ENCODE measurements at regions not wholly inside any gene's neighbourhood (a gene's known extent, or its start where the extent isn't known, plus 50 kb on each side); places are given as distances from the start of the nearest gene placed in this dataset.

DNA sequence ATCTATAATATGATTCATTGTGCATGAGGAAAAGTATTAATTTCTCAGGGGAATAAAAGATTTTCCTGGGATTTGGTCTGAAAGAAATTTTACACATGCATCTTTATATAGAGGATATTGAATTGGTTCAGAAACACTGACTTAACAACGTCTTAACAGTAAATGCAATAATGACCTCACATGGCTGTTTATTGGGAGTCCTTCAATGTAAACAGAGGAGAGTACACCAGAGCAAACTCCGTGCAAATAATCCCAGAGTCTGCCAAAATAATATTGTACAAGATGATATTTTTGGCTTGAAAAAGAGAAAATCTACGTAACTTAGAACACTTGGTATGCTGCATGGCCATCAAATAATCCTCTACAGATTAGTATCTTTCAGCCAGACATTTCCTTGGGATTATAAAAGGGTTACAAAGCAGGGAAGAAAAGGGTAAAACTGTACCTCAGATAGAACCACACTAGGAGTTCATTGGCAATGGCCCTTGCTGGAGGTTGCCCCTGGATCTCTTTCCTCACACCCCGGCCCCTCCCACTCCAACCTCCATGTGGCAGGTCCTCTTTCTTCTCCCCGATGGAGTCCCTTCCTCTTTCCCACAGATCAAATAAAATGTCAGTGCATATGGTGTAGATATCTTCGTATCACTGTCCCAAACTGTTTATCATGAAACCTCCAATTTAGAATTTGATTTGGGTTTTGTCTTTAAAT, 196.4 kb downstream of the EVX1 start (continued):
- TF ChIP-seq FOXK1 (CRISPR knock-in tag; IDR thresholded peaks at IDR 0.05): no peak
- no peak for TF ChIP-seq STAT6 (CRISPR knock-in tag; conservative IDR thresholded peaks at IDR 0.05; ENCODE audit: low read depth)
- TF ChIP-seq, protein P1, sequence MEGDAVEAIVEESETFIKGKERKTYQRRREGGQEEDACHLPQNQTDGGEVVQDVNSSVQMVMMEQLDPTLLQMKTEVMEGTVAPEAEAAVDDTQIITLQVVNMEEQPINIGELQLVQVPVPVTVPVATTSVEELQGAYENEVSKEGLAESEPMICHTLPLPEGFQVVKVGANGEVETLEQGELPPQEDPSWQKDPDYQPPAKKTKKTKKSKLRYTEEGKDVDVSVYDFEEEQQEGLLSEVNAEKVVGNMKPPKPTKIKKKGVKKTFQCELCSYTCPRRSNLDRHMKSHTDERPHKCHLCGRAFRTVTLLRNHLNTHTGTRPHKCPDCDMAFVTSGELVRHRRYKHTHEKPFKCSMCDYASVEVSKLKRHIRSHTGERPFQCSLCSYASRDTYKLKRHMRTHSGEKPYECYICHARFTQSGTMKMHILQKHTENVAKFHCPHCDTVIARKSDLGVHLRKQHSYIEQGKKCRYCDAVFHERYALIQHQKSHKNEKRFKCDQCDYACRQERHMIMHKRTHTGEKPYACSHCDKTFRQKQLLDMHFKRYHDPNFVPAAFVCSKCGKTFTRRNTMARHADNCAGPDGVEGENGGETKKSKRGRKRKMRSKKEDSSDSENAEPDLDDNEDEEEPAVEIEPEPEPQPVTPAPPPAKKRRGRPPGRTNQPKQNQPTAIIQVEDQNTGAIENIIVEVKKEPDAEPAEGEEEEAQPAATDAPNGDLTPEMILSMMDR (IDR thresholded peaks at IDR 0.05): no peak
- TF ChIP-seq HMGXB4 (CRISPR knock-in tag; IDR thresholded peaks at IDR 0.05): no peak
- TF ChIP-seq TP53 (CRISPR knock-in tag; IDR thresholded peaks at IDR 0.05): no peak
- no peak for TF ChIP-seq MXD4 (CRISPR knock-in tag; IDR thresholded peaks at IDR 0.05; ENCODE audit: borderline replicate concordance)

DNA sequence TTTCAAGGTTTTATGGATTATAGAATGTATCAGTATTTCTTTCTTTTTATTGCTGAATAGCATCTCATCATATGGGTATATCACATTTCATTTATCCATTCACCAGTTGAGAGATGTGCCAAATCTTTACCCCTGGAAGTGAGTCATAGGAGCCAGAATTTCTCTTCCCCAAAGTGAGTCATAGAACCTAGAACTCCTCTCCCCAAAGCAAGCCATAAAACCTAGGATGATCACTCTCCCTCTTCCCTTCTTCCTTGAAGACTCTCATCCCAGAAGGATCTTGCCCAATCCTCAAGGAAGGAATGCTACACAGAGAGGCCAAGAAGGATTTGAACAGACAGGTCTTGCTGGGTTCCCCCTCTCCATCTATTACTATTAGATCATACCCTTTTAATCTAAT, 199.9 kb downstream of the EVX1 start:
- DNase-seq (ENCODE audit: low spot score) (no peak), ATAC-seq (no peak)
- Mint-ChIP-seq H3K4me1 (no peaks in the 10 kb centered on the region), H3K4me3 (no peak overlapping the region), H3K27ac (no peak overlapping the region), H3K27me3 (ENCODE audit: low read depth) (no peaks in the 10 kb centered on the region; the same call in none of the 2 replicates), H3K9me3 (no peaks in the 10 kb centered on the region), H3K36me3 (no peaks in the 10 kb centered on the region)
- POLR2A ChIA-PET: no interaction called here
- CTCF ChIA-PET: no interaction called here
- TF ChIP-seq ETV6 (CRISPR knock-in tag; IDR thresholded peaks at IDR 0.05) (no peak), NFATC4 (CRISPR knock-in tag; IDR thresholded peaks at IDR 0.05) (no peak), FOXP1 (CRISPR knock-in tag; IDR thresholded peaks at IDR 0.05; ENCODE audit: borderline replicate concordance) (no peak), RORB (CRISPR knock-in tag; IDR thresholded peaks at IDR 0.05) (no peak), CBFB (CRISPR knock-in tag; IDR thresholded peaks at IDR 0.05; ENCODE audit: low read depth) (no peak), ZNF396 (CRISPR knock-in tag; IDR thresholded peaks at IDR 0.05; ENCODE audit: borderline replicate concordance) (no peak), ATF6 (CRISPR knock-in tag; IDR thresholded peaks at IDR 0.05) (no peak)
- TF ChIP-seq, protein P1 (IDR thresholded peaks at IDR 0.05): no peak

Measured in WTC11 (cell line).